K562 (cell line): ENCODE measurements at regions not wholly inside any gene's neighbourhood (a gene's known extent, or its start where the extent isn't known, plus 50 kb on each side); places are given as distances from the start of the nearest gene placed in this dataset.
A peak's percentile ranks its signal among the peaks of the same experiment; 100 is the strongest.

Experiments used
- ATAC-seq: fragments of 200-7000 bp; cut with Tn5 transposase; 3 replicates; pipeline ENCODE4 v1.9.1; 2020; ENCODE audit warnings: moderate library complexity
- BruUV-seq: library from RNA; stranded (reverse); fragments of 400-500 nt; replicated peaks from 2 replicates; lab custom pipeline; 2021; lab: Mats Ljungman, UMichigan
- CTCF ChIA-PET: fragments of 300-600 bp; formaldehyde crosslinking; extraction: SDS; loops from one replicate; lab custom pipeline; 2021; ENCODE audit warnings: low intra/inter-chr PET ratio; lab: Yijun Ruan, JAX
- POLR2A ChIA-PET: fragments of 300-600, 350-650 bp; sonication (Branson Sonifier 250); formaldehyde crosslinking; extraction: SDS; loops from one replicate; lab custom pipeline; 2021; ENCODE audit warnings: antibody characterized with exemption, inconsistent platforms; lab: Yijun Ruan, JAX
- DNase-seq, 4 experiments: peaks; one replicate each; pipeline versions ENCODE4 v3.0.0 to v3.0.0-alpha.2; 2011 to 2018; ENCODE audit warnings: low spot score in 3 of 4, mixed read lengths in 3 of 4; ENCODE audit errors: extremely low read depth in 1 of 4
- FAIRE-seq: peaks from 2 replicates; lab custom pipeline; 2011; peaks lifted over from hg19 to GRCh38; lab: Jason Lieb, UNC
- H2AFZ ChIP-seq: 2 replicates; pipeline ENCODE4 v1.6.0; 2011; ENCODE audit warnings: low read depth, low read length, control low read depth, inconsistent platforms
- H3K27ac ChIP-seq: fragments of 200-600 bp; 3 replicates; pipeline ENCODE4 v1.8.0; 2011; ENCODE audit warnings: low read depth, mild to moderate bottlenecking, control low read depth, inconsistent platforms, low read length, moderate library complexity, mixed read lengths; ENCODE audit errors: extremely low read depth
- H3K27me3 ChIP-seq, 2 experiments: fragments of 300-600 bp in 1 of 2; 2 replicates in 1 of 2; 3 replicates in 1 of 2; pipeline versions ENCODE4 v1.6.0 to v1.8.0; 2011; ENCODE audit warnings: inconsistent platforms in 2 of 2, low read length in 2 of 2, mild to moderate bottlenecking in 1 of 2, mixed read lengths in 1 of 2, moderate library complexity in 1 of 2; ENCODE audit not compliant: control insufficient read depth in 2 of 2, insufficient read depth in 2 of 2
- H3K36me3 ChIP-seq: fragments of 300-600 bp; 3 replicates; pipeline ENCODE4 v1.8.0; 2011; ENCODE audit warnings: mild to moderate bottlenecking, low read length, inconsistent platforms; ENCODE audit not compliant: control insufficient read depth, insufficient read depth
- H3K4me1 ChIP-seq, 2 experiments: fragments of 200-600 bp in 1 of 2; replicated peaks in 1 of 2; 2 replicates in 1 of 2; 3 replicates in 1 of 2; pipeline versions ENCODE4 v1.5.1 to v1.8.0; 2011; ENCODE audit warnings: inconsistent platforms in 2 of 2, low read length in 2 of 2, mild to moderate bottlenecking in 1 of 2, mixed read lengths in 1 of 2, moderate library complexity in 1 of 2; ENCODE audit not compliant: control insufficient read depth in 2 of 2, insufficient read depth in 2 of 2
- H3K4me2 ChIP-seq: 2 replicates; pipeline ENCODE4 v1.6.1; 2011; ENCODE audit warnings: low read length, control low read depth, inconsistent platforms, mixed read lengths; ENCODE audit not compliant: insufficient read depth
- H3K4me3 ChIP-seq: fragments of 200-600 bp; sonication (generic), shearing (Covaris generic); 2 replicates; pipeline ENCODE4 v1.5.1; 2016; ENCODE audit warnings: control low read depth, inconsistent platforms
- H3K79me2 ChIP-seq: fragments of 200-600 bp; 3 replicates; pipeline ENCODE4 v1.8.0; 2011; ENCODE audit warnings: low read length, inconsistent platforms; ENCODE audit not compliant: control insufficient read depth, insufficient read depth
- H3K9ac ChIP-seq, 2 experiments: 2 replicates each; pipeline versions ENCODE4 v1.6.0 to v1.6.1; 2011; ENCODE audit warnings: low read depth in 2 of 2, low read length in 2 of 2, control low read depth in 1 of 2, inconsistent platforms in 1 of 2, mild to moderate bottlenecking in 1 of 2, mixed read lengths in 1 of 2; ENCODE audit not compliant: insufficient read depth in 1 of 2
- H3K9me1 ChIP-seq: one replicate; pipeline ENCODE4 v1.6.0; 2011; ENCODE audit warnings: inconsistent platforms, mild to moderate bottlenecking, low read length, moderate library complexity; ENCODE audit not compliant: control insufficient read depth, insufficient read depth
- H3K9me3 ChIP-seq: replicated peaks from 2 replicates; pipeline ENCODE4 v1.5.1; 2011; ENCODE audit warnings: low read depth, low read length, inconsistent platforms; ENCODE audit not compliant: control insufficient read depth, insufficient read depth
- H4K20me1 ChIP-seq: replicated peaks from 2 replicates; pipeline ENCODE4 v1.6.1; 2011; ENCODE audit warnings: low read length, inconsistent platforms, mixed read lengths; ENCODE audit not compliant: control insufficient read depth, insufficient read depth
- ATF6 ChIP-seq: sonication (generic); formaldehyde crosslinking; IDR thresholded peaks from 2 replicates; pipeline ENCODE4 v1.4.0; 2020; ENCODE audit warnings: mild to moderate bottlenecking, missing genetic modification reagents
- CBX3 ChIP-seq, 2 experiments: IDR thresholded peaks; 1 replicate in 1 of 2; 2 replicates in 1 of 2; pipeline ENCODE4 v1.6.1; 2012; ENCODE audit warnings: inconsistent platforms in 2 of 2, low read length in 2 of 2, borderline replicate concordance in 1 of 2, control low read depth in 1 of 2
- EHMT2 ChIP-seq: fragments of 450-650 bp; IDR thresholded peaks from 2 replicates; pipeline ENCODE4 v1.6.1; 2018; ENCODE audit warnings: antibody characterized with exemption
- FOXP1 ChIP-seq: sonication (generic); formaldehyde crosslinking; IDR thresholded peaks from 2 replicates; pipeline ENCODE4 v1.8.0; 2022; ENCODE audit warnings: mild to moderate bottlenecking, missing genetic modification reagents
- GABPB2 ChIP-seq: fragments of 250-450 bp; sonication (Bioruptor Pico); conservative IDR thresholded peaks from 2 replicates; pipeline ENCODE4 v1.5.1; 2021; ENCODE audit warnings: mild to moderate bottlenecking
- KLF13 ChIP-seq: fragments of 450-650 bp; IDR thresholded peaks from 2 replicates; pipeline ENCODE4 v1.6.1; 2016; ENCODE audit warnings: missing genetic modification characterization, low read depth, mild to moderate bottlenecking, missing compliant biosample characterization, moderate library complexity, borderline replicate concordance
- POLR2AphosphoS5 ChIP-seq: IDR thresholded peaks from 2 replicates; pipeline ENCODE4 v1.6.1; 2011; ENCODE audit warnings: mild to moderate bottlenecking, low read depth, low read length, moderate library complexity; ENCODE audit not compliant: control insufficient read depth, insufficient read depth
- SNIP1 ChIP-seq: fragments of 450-650 bp; IDR thresholded peaks from 2 replicates; pipeline ENCODE4 v1.7.1; 2017; ENCODE audit warnings: low read depth, mild to moderate bottlenecking
- ZNF830 ChIP-seq: fragments of 250-450 bp; sonication (Bioruptor Pico); IDR thresholded peaks from 2 replicates; pipeline ENCODE4 v1.5.0; 2021; ENCODE audit warnings: mild to moderate bottlenecking
- WGBS: fragments of 100-300 bp; shearing (Covaris generic); methylation state at CpG from one replicate; pipeline ENCODE4 v1.1.6; 2016; ENCODE audit warnings: low coverage, mixed read lengths; ENCODE audit not compliant: insufficient coverage; ENCODE audit errors: missing lambda C conversion rate; 5-methylcytosine and 5-hydroxymethylcytosine counted together
- in situ Hi-C: fragments of 300-500 bp; cut with MboI; formaldehyde crosslinking; loops from 4 replicates; pipeline ENCODE4 v1.15.0; 2018; ENCODE audit warnings: inconsistent platforms, mixed read lengths
- intact Hi-C: fragments of 100-400 bp; cut with micrococcal nuclease; formaldehyde crosslinking; loops from 2 replicates; pipeline ENCODE4 v1.14.2; 2022

DNA sequence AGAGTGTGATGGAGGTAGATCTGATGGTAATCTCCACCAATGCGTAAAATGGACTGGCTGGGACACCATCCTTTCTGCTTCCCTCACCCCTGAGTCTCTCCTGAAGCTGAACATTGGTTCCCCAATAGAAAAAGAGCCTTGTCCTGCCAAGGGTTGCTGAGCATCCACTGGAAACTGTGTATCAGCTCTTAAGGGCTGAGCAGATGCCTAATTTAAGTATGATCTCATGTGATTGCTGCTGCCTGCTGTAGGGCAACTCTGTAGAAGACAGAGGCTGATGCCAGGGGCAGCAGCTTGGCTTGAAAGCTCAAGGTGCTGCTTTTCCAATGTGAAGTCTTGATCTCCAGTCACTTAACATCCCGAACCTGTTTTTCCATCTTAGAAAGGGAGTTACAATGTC lies 310.3 kb upstream of the CCL2 start:
- in situ Hi-C loops, result loop anchor here (5.0 kb wide), 1 partner anchor 163 kb away; no protein-coding TSS in a partner anchor
- POLR2A ChIA-PET, result interaction anchor here (0.6 to 3.1 kb wide), 2 partner anchors 11 to 966 kb away, joined by 3 to 11 read pairs; no protein-coding TSS in a partner anchor
- intact Hi-C loops, result no loop called here
- Histone ChIP-seq H3K4me1 (peaks cover 15 to 52% of the 10 kb centered on the region in 2 experiments; a peak in 4 of 5 replicates), H3K36me3 (no peaks in the 10 kb centered on the region)
- TF ChIP-seq FOXP1 (CRISPR knock-in tag), result no peak
- TF ChIP-seq EHMT2, result no peak
- no peak for TF ChIP-seq ATF6 (CRISPR knock-in tag)
- TF ChIP-seq CBX3 (IDR thresholded peaks at IDR 0.05; ENCODE audit: borderline replicate concordance in 1 of 2, low read length in 2 of 2), result no peak
- TF ChIP-seq POLR2AphosphoS5, result no peak
- TF ChIP-seq GABPB2 (CRISPR knock-in tag), result no peak
- 0 out of 2 replicates have a peak, but pooled peaks have one; percentile 42 for TF ChIP-seq ZNF830 (CRISPR knock-in tag)
- TF ChIP-seq SNIP1, result no peak
- no peak for TF ChIP-seq KLF13 (tag)
- TF ChIP-seq, all 486 proteins: peak for 1
- Histone ChIP-seq H3K9me3 (no peaks in the 10 kb centered on the region), H3K9ac (no peak overlapping the region), H3K9me1 (no peaks in the 10 kb centered on the region), H2AFZ (peak overlapping the region; percentile 3; the same call in 1 of the 2 replicates), H3K4me3 (no peak overlapping the region), H3K27me3 (no peaks in the 10 kb centered on the region), H3K4me2 (no peak overlapping the region), H4K20me1 (no peaks in the 10 kb centered on the region), H3K27ac (no peak overlapping the region; the same call in 2 of the 3 replicates), H3K79me2 (no peaks in the 10 kb centered on the region)
- CTCF ChIA-PET, result no interaction called here
- WGBS, result 29% methylated on average over 2 of the region's 2 CpGs
- DNase-seq, result no peak
- BruUV-seq, result no TSS peak
- ATAC-seq, result no peak
- no peak for FAIRE-seq
